Body of pancreas (tissue), 4 donors: ENCODE measurements at regions not wholly inside any gene's neighbourhood (a gene's known extent, or its start where the extent isn't known, plus 50 kb on each side); places are given as distances from the start of the nearest gene placed in this dataset.

Experiments
- POLR2A ChIP-seq, 3 donors: fragments of 450-650 bp; IDR thresholded peaks; one replicate each; pipeline ENCODE4 v1.6.1; 2016; ENCODE audit warnings: antibody characterized with exemption in 3 of 3, mild to moderate bottlenecking in 2 of 3
- TF ChIP-seq, protein P1 (sequence below), 7 experiments: fragments of 450-650 bp in 4 of 7; fragments of 200-600 bp in 3 of 7; sonication (generic) in 3 of 7; IDR thresholded peaks; one replicate each; pipeline ENCODE4 v1.5.1; 2016 to 2019; ENCODE audit warnings: antibody characterized with exemption in 7 of 7

DNA sequence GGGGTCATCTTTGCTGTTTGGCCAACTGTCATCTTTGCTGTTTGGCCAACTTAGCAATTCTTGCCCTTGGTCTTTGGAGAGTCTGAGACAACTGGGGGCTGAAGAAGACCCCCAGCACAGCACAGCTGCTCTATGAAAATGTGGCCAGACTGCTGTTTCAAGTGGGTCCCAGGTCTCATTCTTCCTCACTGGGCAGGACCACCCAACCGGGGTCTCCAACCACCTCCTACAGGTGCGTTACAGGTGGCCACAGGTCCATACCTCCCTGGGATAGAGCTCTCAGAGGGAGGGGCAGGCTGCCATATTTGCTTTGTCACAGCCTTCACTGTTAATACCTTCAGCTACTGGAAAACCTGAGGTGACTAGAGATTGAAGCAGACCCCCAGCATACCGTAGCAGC, 82.1 kb upstream of the TCEAL2 start:
- TF ChIP-seq, protein P1, sequence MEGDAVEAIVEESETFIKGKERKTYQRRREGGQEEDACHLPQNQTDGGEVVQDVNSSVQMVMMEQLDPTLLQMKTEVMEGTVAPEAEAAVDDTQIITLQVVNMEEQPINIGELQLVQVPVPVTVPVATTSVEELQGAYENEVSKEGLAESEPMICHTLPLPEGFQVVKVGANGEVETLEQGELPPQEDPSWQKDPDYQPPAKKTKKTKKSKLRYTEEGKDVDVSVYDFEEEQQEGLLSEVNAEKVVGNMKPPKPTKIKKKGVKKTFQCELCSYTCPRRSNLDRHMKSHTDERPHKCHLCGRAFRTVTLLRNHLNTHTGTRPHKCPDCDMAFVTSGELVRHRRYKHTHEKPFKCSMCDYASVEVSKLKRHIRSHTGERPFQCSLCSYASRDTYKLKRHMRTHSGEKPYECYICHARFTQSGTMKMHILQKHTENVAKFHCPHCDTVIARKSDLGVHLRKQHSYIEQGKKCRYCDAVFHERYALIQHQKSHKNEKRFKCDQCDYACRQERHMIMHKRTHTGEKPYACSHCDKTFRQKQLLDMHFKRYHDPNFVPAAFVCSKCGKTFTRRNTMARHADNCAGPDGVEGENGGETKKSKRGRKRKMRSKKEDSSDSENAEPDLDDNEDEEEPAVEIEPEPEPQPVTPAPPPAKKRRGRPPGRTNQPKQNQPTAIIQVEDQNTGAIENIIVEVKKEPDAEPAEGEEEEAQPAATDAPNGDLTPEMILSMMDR (IDR thresholded peaks at IDR 0.05): no peak
- no peak for TF ChIP-seq POLR2A (IDR thresholded peaks at IDR 0.05)
